M059J (cell line): ENCODE measurements at regions not wholly inside any gene's neighbourhood (a gene's known extent, or its start where the extent isn't known, plus 50 kb on each side); places are given as distances from the start of the nearest gene placed in this dataset.
A peak's percentile ranks its signal among the peaks of the same experiment; 100 is the strongest.

Experiments
- DNase-seq: peaks from one replicate; pipeline ENCODE4 v3.0.0-alpha.2; 2012; ENCODE audit warnings: low read depth

- DNase-seq: no peak
Measured at GRCh38 chr20:60687213-60687612, 564.8 kb upstream of the CDH4 start.

- DNase-seq: no peak
Measured at GRCh38 chr20:60690771-60691170, 561.3 kb upstream of the CDH4 start.

- no peak for DNase-seq
Measured at GRCh38 chr20:60691966-60692615, 560.0 kb upstream of the CDH4 start.

DNA sequence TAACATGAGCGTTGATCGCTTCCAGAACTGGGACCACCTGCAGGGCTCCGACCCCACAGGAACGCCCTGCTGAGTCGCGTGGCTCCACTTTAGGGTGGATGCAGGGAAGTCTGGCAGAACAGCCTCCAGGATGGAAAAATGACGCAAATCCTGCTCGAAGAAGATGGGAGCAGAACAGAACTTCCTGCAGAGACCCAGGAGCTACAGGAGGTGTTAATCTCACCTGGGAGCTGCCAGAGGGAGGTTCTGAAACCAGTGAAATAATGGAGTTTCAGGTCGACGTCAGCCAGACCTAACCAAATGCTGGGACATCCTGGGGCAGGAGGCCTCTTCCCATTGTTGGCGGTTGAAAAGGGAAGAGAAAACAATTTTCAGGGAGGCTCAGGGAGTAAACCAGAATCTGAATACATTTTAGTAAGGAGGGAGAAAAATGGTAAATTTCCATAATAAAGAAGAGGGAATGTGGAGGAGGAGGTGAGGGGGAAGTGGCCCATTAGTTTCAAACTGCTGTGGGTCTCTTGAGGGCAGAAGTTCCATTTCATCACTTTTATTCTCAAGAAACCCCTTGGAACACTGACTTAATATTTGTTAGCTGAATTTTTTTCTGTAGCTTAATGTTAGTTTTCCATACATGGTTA, 558.4 kb upstream of the CDH4 start:
- no peak for DNase-seq

DNA sequence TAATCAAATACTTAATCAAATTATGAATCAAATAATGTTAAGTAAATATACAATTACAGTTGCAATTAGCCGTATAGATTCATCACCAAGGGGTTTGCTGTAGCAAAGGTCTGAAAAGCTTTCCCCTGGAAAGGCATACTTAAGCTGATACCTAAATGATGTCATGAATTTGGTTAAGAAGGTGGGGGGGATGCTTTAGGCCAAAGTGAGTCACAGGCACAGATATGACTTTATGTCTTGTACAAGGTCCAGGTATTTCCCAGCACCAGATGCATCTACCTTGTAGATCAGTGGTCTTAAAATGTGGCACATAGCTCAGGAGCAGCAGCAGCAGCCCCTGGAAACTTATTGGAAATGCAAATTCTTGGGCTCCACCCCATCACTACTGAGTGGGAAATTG, 557.3 kb upstream of the CDH4 start:
- peak; percentile 46 for DNase-seq

DNA sequence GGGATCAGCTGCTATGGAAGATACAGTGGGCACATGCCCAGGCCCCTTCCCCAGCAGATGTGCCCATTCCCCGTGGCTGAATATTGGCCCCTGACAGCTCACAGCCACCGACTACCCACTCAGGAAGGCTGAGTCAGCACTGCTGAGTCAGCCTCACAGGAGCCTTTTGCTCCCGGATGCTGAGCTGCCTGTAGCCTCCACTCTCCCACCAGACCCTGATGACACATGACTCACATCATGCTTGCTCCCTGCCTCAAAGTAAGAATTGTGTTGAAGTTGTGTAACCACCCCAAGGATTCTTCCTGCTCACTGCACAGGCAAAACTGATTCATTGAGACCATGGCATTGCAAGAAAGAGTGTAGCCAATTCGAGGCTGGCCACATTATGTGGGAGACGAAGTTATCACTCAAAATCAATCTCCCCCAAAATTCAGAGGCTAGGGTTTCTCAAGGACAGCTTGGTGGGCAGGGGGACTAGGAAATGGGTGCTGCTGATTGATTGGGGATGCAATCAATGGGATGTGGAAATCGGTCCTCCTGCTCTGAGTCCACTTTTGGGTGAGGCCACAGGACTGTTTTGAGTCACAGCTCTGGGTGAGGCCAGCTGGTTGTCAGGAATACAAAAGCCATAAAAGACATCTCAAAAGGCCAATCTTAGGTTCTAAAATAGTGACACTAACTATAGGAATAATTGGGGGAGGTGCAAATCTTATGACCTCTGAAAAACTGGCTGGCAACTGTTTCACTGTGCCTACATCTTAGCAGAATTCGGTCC, 556.6 kb upstream of the CDH4 start:
- peak; percentile 79 for DNase-seq

- no peak for DNase-seq
Measured at GRCh38 chr20:60697252-60697651, 554.8 kb upstream of the CDH4 start.

GRCh38 chr20:60700728-60701127, 551.3 kb upstream of the CDH4 start:
- DNase-seq: no peak

- no peak for DNase-seq
Measured at GRCh38 chr20:60704147-60704546, 547.9 kb upstream of the CDH4 start.

DNA sequence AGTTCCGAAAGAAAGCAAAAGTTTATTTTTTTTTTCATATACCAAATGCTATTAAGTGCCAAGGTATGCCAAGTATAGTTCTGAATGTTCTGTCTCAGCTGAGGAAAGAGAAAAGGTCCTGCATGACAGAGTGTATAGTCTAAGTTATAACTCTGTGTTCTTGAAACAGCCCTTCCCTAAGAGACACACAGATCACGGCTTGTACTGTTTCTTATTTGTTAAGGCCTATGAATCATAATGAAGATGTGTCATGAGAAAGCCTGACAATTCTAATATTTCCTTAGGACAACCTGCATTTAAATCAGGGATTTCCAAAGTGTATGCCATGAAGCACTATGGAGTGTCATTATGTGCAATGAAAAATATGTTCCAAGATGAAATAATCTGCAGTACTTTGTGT, 538.7 kb upstream of the CDH4 start:
- DNase-seq: no peak

- no peak for DNase-seq
Measured at GRCh38 chr20:60715172-60715571, 536.9 kb upstream of the CDH4 start.

- DNase-seq: no peak
Measured at GRCh38 chr20:60718743-60719480, 533.1 kb upstream of the CDH4 start.

DNA sequence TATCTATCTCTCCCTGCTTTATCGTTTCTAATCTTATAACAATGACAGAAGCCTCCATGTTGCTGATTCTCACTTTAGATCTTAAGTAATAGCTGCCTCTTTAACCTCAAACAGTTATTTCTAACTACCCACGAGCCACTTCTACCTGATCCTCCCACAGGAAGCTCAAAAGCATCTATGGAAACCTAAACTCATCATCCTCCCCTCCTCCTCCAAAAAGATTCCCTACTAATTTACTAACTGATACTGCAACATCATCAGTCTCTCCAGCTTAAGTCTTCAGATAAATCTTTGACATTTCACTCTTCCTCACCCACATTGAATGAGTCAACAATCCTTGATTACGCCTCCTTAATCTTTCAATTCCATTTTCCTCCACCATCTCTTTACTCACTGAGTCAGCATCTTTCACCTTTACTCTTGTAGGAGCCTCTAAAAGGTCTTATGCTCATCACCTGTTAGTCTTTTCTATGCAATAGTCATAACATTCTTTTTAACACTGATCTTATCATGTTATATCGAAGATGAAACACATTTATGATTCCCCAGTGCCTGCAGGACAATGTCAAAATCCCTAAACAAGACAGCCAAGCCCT, 526.7 kb upstream of the CDH4 start:
- no peak for DNase-seq

- DNase-seq: no peak
Measured at GRCh38 chr20:60727425-60727824, 524.6 kb upstream of the CDH4 start.

GRCh38 chr20:60728705-60729104, 523.4 kb upstream of the CDH4 start:
- no peak for DNase-seq

DNA sequence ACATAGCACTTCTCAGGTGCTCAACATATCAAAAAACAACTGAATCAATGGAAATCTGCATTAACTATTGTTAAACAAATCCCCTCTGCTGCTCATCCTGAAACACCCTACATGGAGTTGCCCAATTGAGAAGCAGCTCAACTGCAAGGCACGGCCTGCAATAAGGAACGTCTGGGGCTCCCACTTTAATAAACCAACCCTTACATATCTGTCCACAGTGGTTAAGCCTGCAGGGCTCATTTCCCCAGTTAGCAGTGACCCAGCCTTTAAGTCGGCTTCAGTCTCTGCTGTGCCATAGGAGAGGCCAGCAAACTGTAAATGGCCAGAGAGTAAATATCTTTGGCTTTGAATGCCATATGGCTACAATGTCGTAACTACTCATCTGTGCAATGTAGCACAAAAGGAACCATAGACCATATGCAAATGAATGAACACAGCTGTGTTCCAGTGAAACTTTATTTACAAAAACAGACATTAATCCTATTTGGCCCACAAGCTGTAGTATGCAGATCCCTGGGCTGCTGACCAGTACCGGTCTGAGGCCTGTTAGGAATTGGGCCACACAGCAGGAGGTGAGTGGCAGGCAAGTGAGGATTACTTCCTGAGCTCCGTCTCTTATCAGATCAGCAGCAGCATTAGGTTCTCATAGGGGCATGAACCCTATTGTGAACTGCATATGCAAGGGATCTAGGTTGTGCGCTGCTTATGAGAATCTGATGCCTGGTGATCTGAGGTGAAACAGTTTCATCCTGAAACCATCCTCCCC, 522.7 kb upstream of the CDH4 start:
- no peak for DNase-seq

- DNase-seq: no peak
Measured at GRCh38 chr20:60732322-60732721, 519.7 kb upstream of the CDH4 start.

DNA sequence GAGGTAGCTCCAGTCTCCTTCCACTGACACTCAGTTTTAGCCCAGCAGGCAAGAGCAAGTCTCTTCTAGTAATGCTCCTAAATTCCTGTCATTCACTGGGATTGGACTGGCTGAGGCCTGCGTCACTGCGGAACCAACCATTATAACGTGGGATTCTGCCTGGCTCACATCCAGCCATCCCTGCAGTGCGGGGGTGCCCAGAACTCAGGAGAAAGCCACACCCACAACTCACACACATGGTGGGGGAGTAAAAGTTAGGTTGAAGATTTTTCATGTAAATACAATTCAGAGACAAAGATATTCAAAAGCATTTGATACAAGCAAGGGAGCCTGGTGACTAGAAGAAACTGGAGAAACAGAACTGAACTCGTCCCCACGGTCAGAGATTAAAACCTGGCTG, 504.0 kb upstream of the CDH4 start:
- no peak for DNase-seq

DNA sequence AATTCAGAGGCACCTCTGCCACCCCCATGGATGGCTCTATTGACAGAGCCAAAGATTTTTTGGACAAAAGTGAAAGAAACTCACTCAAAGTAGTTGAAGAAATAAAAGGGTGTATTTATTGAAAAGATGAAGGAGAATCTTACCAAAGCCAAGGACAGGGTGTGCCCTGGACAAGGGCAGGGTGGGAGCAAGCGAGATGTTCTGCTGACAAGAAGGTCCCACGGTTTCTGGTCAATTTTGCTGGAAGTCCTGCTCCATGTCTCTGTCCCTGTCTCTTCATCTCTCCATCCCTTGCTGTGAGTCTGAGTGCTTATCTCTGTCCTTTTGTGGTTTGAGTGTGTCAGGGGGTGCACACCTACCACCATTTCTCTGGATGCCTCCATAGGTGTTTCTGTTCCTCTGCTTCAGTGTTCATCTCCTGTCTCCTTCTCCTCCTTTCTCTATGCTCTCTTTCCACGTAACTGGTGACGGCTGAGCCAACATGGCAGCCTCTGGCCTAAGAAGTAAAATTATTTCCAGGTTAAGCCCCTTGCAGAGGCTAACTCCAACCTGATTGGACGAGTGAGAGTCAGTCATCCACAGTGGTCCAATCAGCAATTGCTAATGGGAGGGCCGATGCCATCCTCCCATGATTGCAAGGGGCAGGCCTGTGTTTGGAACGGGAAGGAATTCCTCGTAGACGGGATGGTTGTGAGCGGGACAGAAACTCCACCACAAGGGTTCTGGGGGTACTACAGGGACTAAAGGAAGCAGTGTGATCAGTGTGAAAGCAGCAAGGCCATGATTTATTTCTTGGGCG, 502.1 kb upstream of the CDH4 start:
- DNase-seq: peak; percentile 67

DNA sequence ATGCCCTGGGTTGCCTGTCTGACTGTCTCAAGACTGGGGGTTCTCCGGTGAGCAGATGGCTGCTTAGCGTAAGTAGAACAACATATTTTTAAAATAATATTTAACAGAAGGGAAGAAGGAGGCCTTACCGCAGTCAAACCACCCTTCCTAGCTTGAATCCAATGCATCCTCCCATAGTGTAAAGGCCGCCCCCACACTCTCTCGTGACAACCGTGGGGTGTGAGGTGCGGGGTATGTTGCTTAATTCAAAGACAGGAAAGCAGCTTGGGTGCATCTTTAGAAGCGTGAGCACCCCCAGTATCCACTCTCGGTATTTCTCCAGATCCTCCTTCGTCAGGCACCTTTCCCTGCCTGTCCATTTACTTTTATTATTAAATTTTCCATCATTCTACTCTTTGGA, 501.2 kb upstream of the CDH4 start:
- DNase-seq: no peak
